ENCODE measurements at regions not wholly inside any gene's neighbourhood (a gene's known extent, or its start where the extent isn't known, plus 50 kb on each side); places are given as distances from the start of the nearest gene placed in this dataset.

GRCh38 chr18:32621034-32621433 is 150.4 kb upstream of the GAREM1 start:
- no peak for DNase-seq (ENCODE audit: low spot score)

- no peak for DNase-seq (ENCODE audit: low spot score)
These were observed 147.9 kb upstream of the GAREM1 start for GRCh38 chr18:32618546-32618945.

GRCh38 chr18:32613821-32614220 is 143.1 kb upstream of the GAREM1 start:
- no peak for DNase-seq (ENCODE audit: low spot score)

GRCh38 chr18:32612651-32613050 is 142.0 kb upstream of the GAREM1 start:
- DNase-seq (ENCODE audit: low spot score), result no peak

- no peak for DNase-seq (ENCODE audit: low spot score)
These were observed 139.5 kb upstream of the GAREM1 start for GRCh38 chr18:32610176-32610575.

- no peak for DNase-seq (ENCODE audit: low spot score)
These were observed 137.1 kb upstream of the GAREM1 start for GRCh38 chr18:32607816-32608215.

GRCh38 chr18:32598144-32598543 is 127.5 kb upstream of the GAREM1 start:
- no peak for DNase-seq (ENCODE audit: low spot score)

GRCh38 chr18:32596501-32596900 is 125.8 kb upstream of the GAREM1 start:
- no peak for DNase-seq (ENCODE audit: low spot score)

- no peak for DNase-seq (ENCODE audit: low spot score)
These were observed 125.2 kb upstream of the GAREM1 start for GRCh38 chr18:32595832-32596231.

- DNase-seq (ENCODE audit: low spot score), result no peak
These were observed 117.5 kb upstream of the GAREM1 start for GRCh38 chr18:32588191-32588590.

GRCh38 chr18:32583431-32583830 is 112.7 kb upstream of the GAREM1 start:
- no peak for DNase-seq (ENCODE audit: low spot score)

GRCh38 chr18:32582455-32582854 is 111.8 kb upstream of the GAREM1 start:
- no peak for DNase-seq (ENCODE audit: low spot score)

GRCh38 chr18:32577561-32577960 is 106.9 kb upstream of the GAREM1 start:
- no peak for DNase-seq (ENCODE audit: low spot score)

- no peak for DNase-seq (ENCODE audit: low spot score)
These were observed 105.7 kb upstream of the GAREM1 start for GRCh38 chr18:32576296-32576916.

GRCh38 chr18:32566960-32567359 is 96.3 kb upstream of the GAREM1 start:
- DNase-seq (ENCODE audit: low spot score), result no peak

GRCh38 chr18:32553640-32554365 is 83.1 kb upstream of the GAREM1 start:
- DNase-seq (ENCODE audit: low spot score), result no peak

- DNase-seq (ENCODE audit: low spot score), result no peak
These were observed 82.5 kb upstream of the GAREM1 start for GRCh38 chr18:32553174-32553573.

GRCh38 chr18:32552421-32553030 is 81.8 kb upstream of the GAREM1 start:
- DNase-seq (ENCODE audit: low spot score), result peak; percentile 73

GRCh38 chr18:32550963-32551362 is 80.3 kb upstream of the GAREM1 start:
- no peak for DNase-seq (ENCODE audit: low spot score)

- DNase-seq (ENCODE audit: low spot score), result peak; percentile 46
These were observed 78.8 kb upstream of the GAREM1 start for GRCh38 chr18:32549248-32550110.

GRCh38 chr18:32548688-32549087 is 78.0 kb upstream of the GAREM1 start:
- DNase-seq (ENCODE audit: low spot score), result no peak

- no peak for DNase-seq (ENCODE audit: low spot score)
These were observed 74.9 kb upstream of the GAREM1 start for GRCh38 chr18:32545631-32546030.
